ENCODE measurements at regions not wholly inside any gene's neighbourhood (a gene's known extent, or its start where the extent isn't known, plus 50 kb on each side); places are given as distances from the start of the nearest gene placed in this dataset.
"Not testable (repeated sequence)": the region's sequence is repeated elsewhere in the genome, so short reads cannot be mapped to it uniquely, and the experiment has no call there.

DNA sequence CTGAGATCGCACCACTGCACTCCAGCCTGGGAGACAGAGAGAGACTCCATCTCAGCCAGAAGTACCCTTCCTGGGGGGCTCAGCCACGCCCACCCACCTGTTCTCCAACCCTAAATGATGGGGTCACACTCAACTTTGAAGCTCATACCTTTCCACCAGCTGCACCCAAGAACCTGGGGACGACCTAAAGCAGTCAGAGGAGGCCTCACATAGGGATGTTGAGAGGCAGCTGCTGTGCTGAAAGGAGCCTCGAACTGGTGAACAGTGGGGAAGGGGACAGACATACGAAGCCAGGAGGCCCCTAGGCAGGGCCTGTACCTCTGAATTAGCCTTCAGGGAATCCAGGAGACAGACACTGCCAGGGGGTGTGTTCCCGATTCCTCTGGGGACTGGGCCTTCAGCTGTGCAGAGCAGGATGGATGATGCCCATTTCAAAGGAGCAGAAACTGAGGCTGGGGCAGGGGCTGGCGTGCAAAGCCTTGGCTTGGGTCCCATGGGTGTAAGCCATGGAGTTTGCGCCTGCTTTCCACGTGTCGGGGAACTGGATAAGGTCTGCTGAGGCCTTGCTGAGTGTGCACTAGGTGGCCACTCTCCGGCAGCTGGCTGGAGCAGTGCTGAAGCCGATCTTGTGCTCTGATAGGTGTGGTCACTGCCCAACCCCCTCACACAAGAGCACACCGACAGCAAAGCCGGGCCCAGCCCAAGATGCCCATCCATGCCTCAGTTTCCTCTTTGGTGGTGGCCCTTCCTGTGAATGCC, 130.8 kb downstream of the CPZ start:
- Mint-ChIP-seq H3K9me3 (no peaks in the 10 kb centered on the region), H3K27me3 (peaks cover 35% of the 10 kb centered on the region)
- DNase-seq (ENCODE audit: extremely low spot score, unreplicated experiment): peak; percentile 58

DNA sequence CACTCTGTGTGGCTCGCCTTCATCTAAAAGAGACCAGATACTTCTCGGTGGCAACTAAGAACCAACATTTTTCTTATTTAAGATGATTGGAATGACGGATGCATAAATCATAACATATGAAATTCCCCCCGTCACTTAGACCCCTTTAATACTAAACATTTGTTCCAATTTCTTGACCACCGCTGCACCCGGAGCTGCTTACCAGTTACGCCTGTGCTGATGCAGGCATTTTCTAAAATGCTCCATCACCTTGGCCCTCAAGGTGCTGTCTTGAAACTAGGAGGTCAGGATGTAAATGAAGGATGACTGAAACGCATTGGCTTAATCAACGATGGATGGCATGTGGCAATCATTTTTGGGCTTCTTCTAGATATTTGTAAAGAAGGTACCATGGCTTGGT, 130.0 kb downstream of the CPZ start:
- Mint-ChIP-seq H3K9me3 (no peaks in the 10 kb centered on the region), H3K4me3 (no peak overlapping the region), H3K27me3 (peaks cover 37% of the 10 kb centered on the region), H3K27ac (no peak overlapping the region), H3K4me1 (ENCODE audit: unreplicated experiment) (peaks cover 4% of the 10 kb centered on the region), H3K36me3 (no peaks in the 10 kb centered on the region)
- TF ChIP-seq, protein P1, sequence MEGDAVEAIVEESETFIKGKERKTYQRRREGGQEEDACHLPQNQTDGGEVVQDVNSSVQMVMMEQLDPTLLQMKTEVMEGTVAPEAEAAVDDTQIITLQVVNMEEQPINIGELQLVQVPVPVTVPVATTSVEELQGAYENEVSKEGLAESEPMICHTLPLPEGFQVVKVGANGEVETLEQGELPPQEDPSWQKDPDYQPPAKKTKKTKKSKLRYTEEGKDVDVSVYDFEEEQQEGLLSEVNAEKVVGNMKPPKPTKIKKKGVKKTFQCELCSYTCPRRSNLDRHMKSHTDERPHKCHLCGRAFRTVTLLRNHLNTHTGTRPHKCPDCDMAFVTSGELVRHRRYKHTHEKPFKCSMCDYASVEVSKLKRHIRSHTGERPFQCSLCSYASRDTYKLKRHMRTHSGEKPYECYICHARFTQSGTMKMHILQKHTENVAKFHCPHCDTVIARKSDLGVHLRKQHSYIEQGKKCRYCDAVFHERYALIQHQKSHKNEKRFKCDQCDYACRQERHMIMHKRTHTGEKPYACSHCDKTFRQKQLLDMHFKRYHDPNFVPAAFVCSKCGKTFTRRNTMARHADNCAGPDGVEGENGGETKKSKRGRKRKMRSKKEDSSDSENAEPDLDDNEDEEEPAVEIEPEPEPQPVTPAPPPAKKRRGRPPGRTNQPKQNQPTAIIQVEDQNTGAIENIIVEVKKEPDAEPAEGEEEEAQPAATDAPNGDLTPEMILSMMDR (conservative IDR thresholded peaks at IDR 0.05): no peak
- DNase-seq (ENCODE audit: extremely low spot score, unreplicated experiment): no peak

More for the DNA sequence above, 130.8 kb downstream of the CPZ start:
- Mint-ChIP-seq H3K4me1 (ENCODE audit: unreplicated experiment) (peaks cover 4% of the 10 kb centered on the region), H3K4me3 (no peak overlapping the region), H3K27ac (no peak overlapping the region), H3K36me3 (no peaks in the 10 kb centered on the region)
- TF ChIP-seq, protein P1 (conservative IDR thresholded peaks at IDR 0.05): no peak

DNA sequence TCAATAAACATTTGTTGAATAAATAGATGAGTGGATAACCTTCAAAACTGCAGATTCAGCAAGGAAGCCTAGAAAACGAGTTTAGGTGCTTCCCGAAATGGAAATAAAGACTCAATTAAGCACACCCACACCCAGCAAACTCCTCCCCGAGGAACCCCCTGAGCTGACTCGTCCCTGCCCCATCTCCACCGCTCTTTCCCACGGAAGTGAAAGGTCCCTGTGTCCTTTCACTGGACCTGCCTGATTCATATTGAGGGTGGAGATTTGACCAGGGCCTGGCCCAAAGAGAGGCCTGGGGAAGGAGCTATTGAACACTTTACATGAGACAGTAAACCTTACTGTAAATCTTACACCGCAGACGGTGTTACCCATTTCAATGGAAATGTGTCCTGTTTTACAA, 129.1 kb downstream of the CPZ start:
- Mint-ChIP-seq H3K4me1 (ENCODE audit: unreplicated experiment) (peaks cover 4% of the 10 kb centered on the region), H3K4me3 (no peak overlapping the region), H3K27me3 (peaks cover 40% of the 10 kb centered on the region), H3K9me3 (no peaks in the 10 kb centered on the region), H3K27ac (no peak overlapping the region), H3K36me3 (no peaks in the 10 kb centered on the region)
- TF ChIP-seq, protein P1 (conservative IDR thresholded peaks at IDR 0.05): no peak
- DNase-seq (ENCODE audit: extremely low spot score, unreplicated experiment): no peak

DNA sequence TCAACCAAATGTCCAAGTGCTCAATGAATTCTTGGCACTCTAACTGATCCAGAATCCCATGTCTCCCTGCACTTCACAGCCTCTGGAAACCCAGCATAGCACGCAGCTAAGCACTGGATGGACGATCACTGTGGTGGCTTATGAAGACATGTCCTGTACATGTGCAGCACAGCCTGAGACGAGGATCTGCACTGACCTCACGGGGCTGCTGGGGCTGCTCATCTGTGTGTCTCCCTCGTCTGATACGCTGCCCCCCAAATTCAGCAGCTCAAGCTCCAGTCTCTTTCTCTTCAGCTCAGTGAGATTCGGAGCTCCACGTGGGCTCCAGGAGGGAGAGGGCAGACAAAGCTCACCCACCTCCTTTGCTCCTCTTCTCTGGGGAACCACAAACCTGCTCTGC, 126.9 kb downstream of the CPZ start:
- TF ChIP-seq, protein P1 (conservative IDR thresholded peaks at IDR 0.05): no peak
- Mint-ChIP-seq H3K4me1 (ENCODE audit: unreplicated experiment) (no peaks in the 10 kb centered on the region), H3K9me3 (no peaks in the 10 kb centered on the region), H3K4me3 (no peak overlapping the region), H3K27ac (no peak overlapping the region), H3K36me3 (no peaks in the 10 kb centered on the region), H3K27me3 (peaks cover 34% of the 10 kb centered on the region)
- peak; percentile 52 for DNase-seq (ENCODE audit: extremely low spot score, unreplicated experiment)

DNA sequence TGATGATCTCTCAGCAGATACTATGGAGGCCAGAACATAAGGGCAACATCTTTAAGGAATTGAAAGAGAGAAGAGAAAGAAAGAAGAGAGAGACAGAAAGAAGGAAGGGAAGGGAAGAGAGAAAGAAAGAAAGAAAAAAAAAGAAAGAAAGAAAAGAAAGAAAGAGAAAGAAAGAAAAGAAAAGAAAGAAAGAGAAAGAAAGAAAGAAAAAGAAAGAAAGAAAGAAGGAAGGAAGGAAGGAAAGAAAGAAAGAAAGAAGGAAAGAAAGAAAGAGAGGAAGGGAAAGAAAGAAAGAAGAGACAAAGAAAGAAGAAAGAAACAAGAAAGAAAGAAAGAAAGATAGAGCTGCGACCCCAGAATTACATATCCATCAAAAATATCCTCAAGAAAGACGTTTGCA, 124.9 kb downstream of the CPZ start:
- Mint-ChIP-seq H3K9me3 (peaks cover 12% of the 10 kb centered on the region), H3K27me3 (peaks cover 34% of the 10 kb centered on the region)
- not testable (repeated sequence) for H3K4me3 Mint-ChIP-seq; DNase-seq (ENCODE audit: extremely low spot score, unreplicated experiment); H3K4me1 Mint-ChIP-seq (ENCODE audit: unreplicated experiment); H3K27ac Mint-ChIP-seq; H3K36me3 Mint-ChIP-seq

DNA sequence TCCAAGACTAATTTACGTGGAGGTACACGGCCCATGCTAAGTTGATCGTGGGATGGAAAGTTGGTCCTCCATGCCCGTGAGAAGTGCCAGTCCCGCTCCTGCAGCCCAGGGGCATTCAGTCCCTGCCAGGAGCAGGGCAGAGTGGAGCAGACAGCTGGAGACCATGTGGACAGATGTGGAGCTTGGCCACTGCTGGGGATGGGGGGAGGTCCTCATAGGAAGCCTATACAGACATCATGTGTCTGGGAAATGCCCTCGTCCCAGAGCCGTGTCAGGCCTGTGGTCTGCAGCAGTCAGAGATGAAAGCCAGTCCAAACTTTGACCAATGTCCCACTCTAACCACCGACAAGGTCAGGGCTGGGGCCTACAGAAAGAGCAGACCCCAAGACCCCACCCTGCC, 118.4 kb downstream of the CPZ start:
- TF ChIP-seq, protein P1 (conservative IDR thresholded peaks at IDR 0.05): no peak
- DNase-seq (ENCODE audit: extremely low spot score, unreplicated experiment): peak; percentile 58
- no peak overlapping the region for H3K4me3 Mint-ChIP-seq

More for the DNA sequence above, 118.4 kb downstream of the CPZ start:
- Mint-ChIP-seq H3K27ac (no peak overlapping the region), H3K27me3 (peaks cover 29% of the 10 kb centered on the region), H3K4me1 (ENCODE audit: unreplicated experiment) (peaks cover 11% of the 10 kb centered on the region), H3K9me3 (peaks cover 14% of the 10 kb centered on the region), H3K36me3 (no peaks in the 10 kb centered on the region)
